ENCODE measurements at regions not wholly inside any gene's neighbourhood (a gene's known extent, or its start where the extent isn't known, plus 50 kb on each side); places are given as distances from the start of the nearest gene placed in this dataset.

GRCh38 chr2:217178341-217178740 lies 318.5 kb upstream of the TNP1 start:
- Histone ChIP-seq H3K4me3 (ENCODE audit: low read depth, low read length) (no peak overlapping the region), H3K9ac (no peak overlapping the region), H3K79me2 (no peaks in the 10 kb centered on the region), H3K4me1 (peaks cover 3% of the 10 kb centered on the region), H2AFZ (no peak overlapping the region), H3K36me3 (ENCODE audit: control insufficient read depth, insufficient read depth, low read length) (no peaks in the 10 kb centered on the region), H3K4me2 (ENCODE audit: low read length) (no peak overlapping the region), H3K27me3 (ENCODE audit: control insufficient read depth, insufficient read depth, low read length) (no peaks in the 10 kb centered on the region), H3K9me3 (ENCODE audit: control insufficient read depth, low read length) (no peaks in the 10 kb centered on the region), H3K27ac (no peak overlapping the region)
- TF ChIP-seq CTCF (IDR thresholded peaks at IDR 0.05), result no peak

GRCh38 chr2:217177720-217178119 lies 317.9 kb upstream of the TNP1 start:
- Histone ChIP-seq H3K4me3 (ENCODE audit: low read depth, low read length) (no peak overlapping the region), H3K27me3 (ENCODE audit: control insufficient read depth, insufficient read depth, low read length) (no peaks in the 10 kb centered on the region), H3K79me2 (no peaks in the 10 kb centered on the region), H3K36me3 (ENCODE audit: control insufficient read depth, insufficient read depth, low read length) (no peaks in the 10 kb centered on the region), H3K9me3 (ENCODE audit: control insufficient read depth, low read length) (no peaks in the 10 kb centered on the region), H2AFZ (no peak overlapping the region), H3K4me2 (ENCODE audit: low read length) (no peak overlapping the region), H3K4me1 (peaks cover 4% of the 10 kb centered on the region), H3K9ac (no peak overlapping the region), H3K27ac (no peak overlapping the region)
- TF ChIP-seq CTCF (IDR thresholded peaks at IDR 0.05), result no peak

GRCh38 chr2:217171874-217172273 lies 312.0 kb upstream of the TNP1 start:
- Histone ChIP-seq H3K4me1 (peaks cover 4% of the 10 kb centered on the region), H3K27ac (no peak overlapping the region), H3K4me3 (ENCODE audit: low read depth, low read length) (no peak overlapping the region), H3K9me3 (ENCODE audit: control insufficient read depth, low read length) (no peaks in the 10 kb centered on the region), H3K4me2 (ENCODE audit: low read length) (no peak overlapping the region), H3K79me2 (no peaks in the 10 kb centered on the region), H3K27me3 (ENCODE audit: control insufficient read depth, insufficient read depth, low read length) (no peaks in the 10 kb centered on the region), H3K9ac (no peak overlapping the region), H2AFZ (no peak overlapping the region), H3K36me3 (ENCODE audit: control insufficient read depth, insufficient read depth, low read length) (no peaks in the 10 kb centered on the region)
- no peak for TF ChIP-seq CTCF (IDR thresholded peaks at IDR 0.05)

DNA sequence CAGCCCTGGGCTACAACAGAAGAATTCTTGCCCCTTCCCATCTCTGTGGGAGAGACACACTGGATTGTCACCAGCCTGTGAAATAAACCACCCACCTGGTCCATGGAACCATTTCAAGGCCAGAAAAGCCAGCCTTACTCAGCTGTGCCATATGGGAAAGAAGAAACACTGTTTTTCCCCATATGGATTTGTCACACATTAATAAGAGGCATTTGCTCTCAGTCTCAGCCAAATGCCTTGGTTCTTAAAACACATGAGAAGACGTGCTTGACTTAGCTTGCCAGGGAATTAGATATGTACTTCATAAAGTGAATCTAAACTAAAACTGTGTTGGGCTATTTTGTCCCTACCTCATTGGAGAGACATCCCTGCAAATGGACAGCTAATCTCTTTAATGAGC lies 308.6 kb upstream of the TNP1 start:
- no peak overlapping the region for H2AFZ ChIP-seq
- peaks cover 3% of the 10 kb centered on the region for H3K4me1 ChIP-seq
- no peaks in the 10 kb centered on the region for H3K9me3 ChIP-seq (ENCODE audit: control insufficient read depth, low read length)
- H3K27me3 ChIP-seq (ENCODE audit: control insufficient read depth, insufficient read depth, low read length), result no peaks in the 10 kb centered on the region
- H3K27ac ChIP-seq, result no peak overlapping the region
- no peaks in the 10 kb centered on the region for H3K79me2 ChIP-seq
- no peak overlapping the region for H3K4me2 ChIP-seq (ENCODE audit: low read length)
- no peak overlapping the region for H3K4me3 ChIP-seq (ENCODE audit: low read depth, low read length)
- H3K36me3 ChIP-seq (ENCODE audit: control insufficient read depth, insufficient read depth, low read length), result no peaks in the 10 kb centered on the region
- no peak for TF ChIP-seq CTCF (IDR thresholded peaks at IDR 0.05)
- H3K9ac ChIP-seq, result no peak overlapping the region

GRCh38 chr2:217167531-217167930 lies 307.7 kb upstream of the TNP1 start:
- H3K36me3 ChIP-seq (ENCODE audit: control insufficient read depth, insufficient read depth, low read length), result no peaks in the 10 kb centered on the region
- no peak overlapping the region for H3K4me3 ChIP-seq (ENCODE audit: low read depth, low read length)
- H3K9me3 ChIP-seq (ENCODE audit: control insufficient read depth, low read length), result no peaks in the 10 kb centered on the region
- H3K4me1 ChIP-seq, result no peaks in the 10 kb centered on the region
- H3K79me2 ChIP-seq, result no peaks in the 10 kb centered on the region
- TF ChIP-seq CTCF (IDR thresholded peaks at IDR 0.05), result no peak
- H3K9ac ChIP-seq, result no peak overlapping the region
- no peak overlapping the region for H2AFZ ChIP-seq
- no peak overlapping the region for H3K4me2 ChIP-seq (ENCODE audit: low read length)
- H3K27ac ChIP-seq, result no peak overlapping the region
- H3K27me3 ChIP-seq (ENCODE audit: control insufficient read depth, insufficient read depth, low read length), result no peaks in the 10 kb centered on the region
